A549 (cell line): ENCODE measurements at regions not wholly inside any gene's neighbourhood (a gene's known extent, or its start where the extent isn't known, plus 50 kb on each side); places are given as distances from the start of the nearest gene placed in this dataset.
A peak's percentile ranks its signal among the peaks of the same experiment; 100 is the strongest.
"Not testable (repeated sequence)": the region's sequence is repeated elsewhere in the genome, so short reads cannot be mapped to it uniquely, and the experiment has no call there.

Experiments used
- ATAC-seq, 2 experiments: fragments of 200-7000 bp in 1 of 2; fragments of >200 bp in 1 of 2; cut with Nextera tagmentation in 1 of 2; cut with Tn5 transposase in 1 of 2; 3 replicates each; pipeline versions ENCODE4 v1.8.0 to v1.9.1; 2018 to 2020; ENCODE audit warnings: mild to moderate bottlenecking in 1 of 2, moderate library complexity in 1 of 2
- CTCF ChIA-PET: fragments of 300-600 bp; sonication (Branson Sonifier 250); formaldehyde crosslinking; extraction: SDS; loops from one replicate; lab custom pipeline; 2021; ENCODE audit warnings: antibody characterized with exemption, inconsistent platforms; lab: Yijun Ruan, JAX
- POLR2A ChIA-PET: fragments of 350-600 bp; formaldehyde crosslinking; extraction: SDS; loops from one replicate; lab custom pipeline; 2021; ENCODE audit warnings: antibody characterized with exemption, inconsistent platforms; lab: Yijun Ruan, JAX
- DNase-seq, 2 experiments: peaks; one replicate each; pipeline versions ENCODE4 v3.0.0 to v3.0.0-alpha.2; 2011 to 2016; ENCODE audit warnings: low read depth in 1 of 2, low spot score in 1 of 2
- FAIRE-seq: peaks from 2 replicates; lab custom pipeline; 2011; peaks lifted over from hg19 to GRCh38; lab: Jason Lieb, UNC
- H3K27ac ChIP-seq, 2 experiments: fragments of >200 bp; sonication (Bioruptor Twin); formaldehyde crosslinking; 3 replicates each; pipeline ENCODE4 v1.5.1; 2016 to 2017
- H3K4me1 ChIP-seq: fragments of >200 bp; sonication (Bioruptor Twin); formaldehyde crosslinking; 3 replicates; pipeline ENCODE4 v1.6.1; 2016
- H3K4me2 ChIP-seq: fragments of >200 bp; sonication (Bioruptor Twin); formaldehyde crosslinking; 3 replicates; pipeline ENCODE4 v1.6.1; 2016
- H3K4me3 ChIP-seq: fragments of >200 bp; sonication (Bioruptor Twin); formaldehyde crosslinking; 3 replicates; pipeline ENCODE4 v1.5.1; 2016
- H3K9me3 ChIP-seq: fragments of >200 bp; sonication (Bioruptor Twin); formaldehyde crosslinking; 3 replicates; pipeline ENCODE4 v1.6.1; 2016
- CBX8 ChIP-seq: fragments of 200-600 bp; sonication (generic); IDR thresholded peaks from 2 replicates; pipeline ENCODE4 v1.6.1; 2016
- EHF ChIP-seq: fragments of 250-450 bp; sonication (Bioruptor Pico); IDR thresholded peaks from 2 replicates; pipeline ENCODE4 v1.5.0; 2020; ENCODE audit warnings: mild to moderate bottlenecking
- FOXS1 ChIP-seq: fragments of 250-450 bp; sonication (Bioruptor Pico); IDR thresholded peaks from 2 replicates; pipeline ENCODE4 v1.5.0; 2020; ENCODE audit warnings: mild to moderate bottlenecking, moderate library complexity
- GATA3 ChIP-seq: IDR thresholded peaks from 2 replicates; pipeline ENCODE4 v1.6.1; 2012; ENCODE audit warnings: borderline replicate concordance
- HDAC2 ChIP-seq: fragments of 200-600 bp; sonication (generic); IDR thresholded peaks from 2 replicates; pipeline ENCODE4 v1.6.1; 2016
- HEYL ChIP-seq: fragments of 250-450 bp; sonication (Bioruptor Pico); IDR thresholded peaks from 2 replicates; pipeline ENCODE4 v1.8.0; 2021; ENCODE audit warnings: mild to moderate bottlenecking, moderate library complexity
- HOXB13 ChIP-seq: fragments of 250-450 bp; sonication (Bioruptor Pico); IDR thresholded peaks from 2 replicates; pipeline ENCODE4 v1.5.0; 2020; ENCODE audit warnings: low read depth, mild to moderate bottlenecking, moderate library complexity
- HOXB5 ChIP-seq: fragments of 250-450 bp; sonication (Bioruptor Pico); IDR thresholded peaks from 2 replicates; pipeline ENCODE4 v1.5.0; 2020; ENCODE audit warnings: mild to moderate bottlenecking, moderate library complexity
- JUN ChIP-seq, 2 experiments: fragments of >200 bp; sonication (Bioruptor Twin); formaldehyde crosslinking; IDR thresholded peaks; 2 replicates in 1 of 2; 3 replicates in 1 of 2; pipeline ENCODE4 v1.6.1; 2016 to 2017
- JUNB ChIP-seq: fragments of >200 bp; sonication (Bioruptor Twin); formaldehyde crosslinking; IDR thresholded peaks from 2 replicates; pipeline ENCODE4 v1.6.1; 2016
- MAZ ChIP-seq: fragments of 150-350 bp; IDR thresholded peaks from 2 replicates; pipeline ENCODE4 v1.6.1; 2014; ENCODE audit warnings: antibody characterized with exemption, low read depth, low read length, borderline replicate concordance
- MYC ChIP-seq: IDR thresholded peaks from 2 replicates; pipeline ENCODE4 v1.6.1; 2012; ENCODE audit warnings: mild to moderate bottlenecking, inconsistent platforms, low read length, improper control_type of control experiment, borderline replicate concordance
- PHF8 ChIP-seq: fragments of 200-600 bp; sonication (generic); IDR thresholded peaks from 2 replicates; pipeline ENCODE4 v1.6.1; 2016; ENCODE audit warnings: low read depth, mild to moderate bottlenecking, antibody characterized with exemption, moderate library complexity, borderline replicate concordance
- POLR2A ChIP-seq: IDR thresholded peaks from 2 replicates; pipeline ENCODE4 v1.6.1; 2012; ENCODE audit warnings: mild to moderate bottlenecking, low read length
- RARB ChIP-seq: fragments of 250-450 bp; sonication (Bioruptor Pico); IDR thresholded peaks from 2 replicates; pipeline ENCODE4 v1.8.0; 2021; ENCODE audit warnings: mild to moderate bottlenecking, moderate library complexity
- SREBF2 ChIP-seq: fragments of 450-650 bp; IDR thresholded peaks from 2 replicates; pipeline ENCODE4 v1.6.1; 2014; ENCODE audit warnings: mild to moderate bottlenecking, moderate library complexity
- ZSCAN20 ChIP-seq: fragments of 250-450 bp; sonication (Bioruptor Pico); IDR thresholded peaks from 2 replicates; pipeline ENCODE4 v1.8.0; 2022; ENCODE audit warnings: mild to moderate bottlenecking, moderate library complexity
- WGBS: methylation state at CpG from one replicate; pipeline ENCODE4 v1.1.6; 2017; ENCODE audit errors: missing lambda C conversion rate; 5-methylcytosine and 5-hydroxymethylcytosine counted together
- TF ChIP-seq, protein P1 (sequence below): fragments of >200 bp; sonication (Bioruptor Twin); formaldehyde crosslinking; IDR thresholded peaks from 3 replicates; pipeline ENCODE4 v1.5.1; 2016
- TF ChIP-seq, protein P2 (sequence below): IDR thresholded peaks from 2 replicates; pipeline ENCODE4 v1.6.1; 2012
- TF ChIP-seq, protein P3 (sequence below): fragments of 450-650 bp; IDR thresholded peaks from 2 replicates; pipeline ENCODE4 v1.6.1; 2014; ENCODE audit warnings: antibody characterized with exemption
- TF ChIP-seq, protein P4 (sequence below): IDR thresholded peaks from 2 replicates; pipeline ENCODE4 v1.6.1; 2012; ENCODE audit warnings: low read depth, borderline replicate concordance
- TF ChIP-seq, protein P5 (sequence below): fragments of >200 bp; sonication (Bioruptor Twin); formaldehyde crosslinking; IDR thresholded peaks from 2 replicates; pipeline ENCODE4 v1.6.1; 2016
- TF ChIP-seq, protein P6 (sequence below): fragments of >200 bp; sonication (Bioruptor Twin); formaldehyde crosslinking; IDR thresholded peaks from 3 replicates; pipeline ENCODE4 v1.6.1; 2016

DNA sequence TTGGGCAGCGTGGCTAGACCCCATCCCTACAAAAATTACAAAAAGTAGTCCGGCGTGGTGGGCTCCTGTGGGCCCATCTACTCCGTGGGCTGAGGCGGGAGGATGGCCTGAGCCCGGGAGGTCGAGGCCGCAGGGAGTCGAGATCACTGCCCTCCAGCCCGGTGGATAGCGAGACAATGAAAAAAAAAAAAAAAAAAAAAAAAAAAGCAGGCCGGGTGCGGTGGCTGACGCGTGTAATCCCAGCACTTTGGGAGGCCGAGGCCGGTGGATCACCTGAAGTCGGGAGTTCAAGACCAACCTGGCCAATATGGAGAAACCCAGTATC lies 110.5 kb upstream of the LPCAT1 start:
- no peak for DNase-seq
- H3K4me3 ChIP-seq = peak overlapping the region; percentile 66
- CTCF ChIA-PET = interaction anchor here (1.0 to 2.6 kb wide), 3 partner anchors 11 to 425 kb away, joined by 3 to 13 read pairs (median 4); no protein-coding TSS in a partner anchor
- peak in 1 of 2 experiments; percentile 3; a peak in 1 of 6 replicates for ATAC-seq
- H3K27ac ChIP-seq = peak overlapping the region; percentile 90 to 97
- POLR2A ChIA-PET = interaction anchor here (0.7 to 1.1 kb wide), 6 partner anchors 11 to 248 kb away, joined by 3 to 10 read pairs (median 6); no protein-coding TSS in a partner anchor
- peaks cover 5% of the 10 kb centered on the region; the same call in 1 of the 3 replicates for H3K4me1 ChIP-seq
- WGBS = 32% methylated on average over 16 of the region's 18 CpGs
- no peak for FAIRE-seq
- H3K4me2 ChIP-seq = peak overlapping the region; percentile 71
- H3K9me3 ChIP-seq = no peaks in the 10 kb centered on the region
- no peak for TF ChIP-seq ZSCAN20 (CRISPR knock-in tag)
- no peak for TF ChIP-seq HEYL (CRISPR knock-in tag)
- TF ChIP-seq JUNB = no peak

DNA sequence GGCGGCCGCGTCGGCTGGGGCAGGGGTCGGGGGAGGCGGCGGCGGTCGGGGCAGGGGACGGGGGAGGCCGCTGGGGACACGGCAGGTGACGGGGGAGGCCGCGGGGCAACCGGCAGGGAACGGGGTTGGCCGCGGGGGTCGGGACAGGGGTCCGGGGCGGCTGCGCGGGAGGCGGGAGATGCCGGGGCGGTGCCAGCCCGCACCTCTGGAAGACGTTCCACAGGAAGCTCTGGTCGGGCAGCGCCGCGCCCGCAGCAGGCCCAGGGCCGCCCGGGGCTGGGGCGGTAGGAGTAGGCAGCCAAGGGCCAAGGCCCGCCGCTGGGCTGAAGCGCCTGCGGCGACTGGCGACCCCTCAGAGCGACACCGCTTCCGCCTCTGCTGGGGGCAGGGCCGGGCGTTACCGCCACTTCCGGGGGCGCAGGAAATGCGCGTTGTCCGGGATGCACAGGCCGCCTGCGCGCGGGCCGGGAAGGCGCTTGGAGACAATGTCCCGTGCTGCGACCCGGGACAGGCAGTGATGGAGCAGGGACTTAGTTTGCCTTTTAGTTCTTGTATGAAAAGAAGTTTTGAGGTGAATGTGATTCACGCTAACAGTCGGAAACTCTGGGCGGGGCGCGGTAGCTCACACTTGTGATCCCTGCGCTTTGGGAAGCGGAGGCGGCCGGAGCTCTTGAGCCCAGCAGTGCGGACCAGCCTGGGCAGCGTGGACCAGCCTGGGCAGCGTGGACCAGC lies 110.0 kb upstream of the LPCAT1 start:
- 3% methylated on average over 28 of the region's 75 CpGs for WGBS
- no peak for TF ChIP-seq HOXB13 (CRISPR knock-in tag)
- peak; percentile 94 for TF ChIP-seq POLR2A
- TF ChIP-seq MYC = no peak
- TF ChIP-seq MAZ = 0 out of 2 replicates have a peak, but pooled peaks have one; percentile 47
- TF ChIP-seq, protein P1, sequence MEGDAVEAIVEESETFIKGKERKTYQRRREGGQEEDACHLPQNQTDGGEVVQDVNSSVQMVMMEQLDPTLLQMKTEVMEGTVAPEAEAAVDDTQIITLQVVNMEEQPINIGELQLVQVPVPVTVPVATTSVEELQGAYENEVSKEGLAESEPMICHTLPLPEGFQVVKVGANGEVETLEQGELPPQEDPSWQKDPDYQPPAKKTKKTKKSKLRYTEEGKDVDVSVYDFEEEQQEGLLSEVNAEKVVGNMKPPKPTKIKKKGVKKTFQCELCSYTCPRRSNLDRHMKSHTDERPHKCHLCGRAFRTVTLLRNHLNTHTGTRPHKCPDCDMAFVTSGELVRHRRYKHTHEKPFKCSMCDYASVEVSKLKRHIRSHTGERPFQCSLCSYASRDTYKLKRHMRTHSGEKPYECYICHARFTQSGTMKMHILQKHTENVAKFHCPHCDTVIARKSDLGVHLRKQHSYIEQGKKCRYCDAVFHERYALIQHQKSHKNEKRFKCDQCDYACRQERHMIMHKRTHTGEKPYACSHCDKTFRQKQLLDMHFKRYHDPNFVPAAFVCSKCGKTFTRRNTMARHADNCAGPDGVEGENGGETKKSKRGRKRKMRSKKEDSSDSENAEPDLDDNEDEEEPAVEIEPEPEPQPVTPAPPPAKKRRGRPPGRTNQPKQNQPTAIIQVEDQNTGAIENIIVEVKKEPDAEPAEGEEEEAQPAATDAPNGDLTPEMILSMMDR = no peak
- TF ChIP-seq PHF8 = peak; percentile 89
- no peak for TF ChIP-seq FOXS1 (CRISPR knock-in tag)
- peak; percentile 49; the same call in 1 of the 2 replicates for TF ChIP-seq GATA3
- peak; percentile 57 to 88; a peak in 4 of 5 replicates for TF ChIP-seq JUN (IDR thresholded peaks at IDR 0.05)
- TF ChIP-seq, protein P2, sequence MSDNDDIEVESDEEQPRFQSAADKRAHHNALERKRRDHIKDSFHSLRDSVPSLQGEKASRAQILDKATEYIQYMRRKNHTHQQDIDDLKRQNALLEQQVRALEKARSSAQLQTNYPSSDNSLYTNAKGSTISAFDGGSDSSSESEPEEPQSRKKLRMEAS = peak; percentile 93
- no peak for TF ChIP-seq EHF (CRISPR knock-in tag)
- TF ChIP-seq SREBF2 = no peak
- TF ChIP-seq, protein P3, sequence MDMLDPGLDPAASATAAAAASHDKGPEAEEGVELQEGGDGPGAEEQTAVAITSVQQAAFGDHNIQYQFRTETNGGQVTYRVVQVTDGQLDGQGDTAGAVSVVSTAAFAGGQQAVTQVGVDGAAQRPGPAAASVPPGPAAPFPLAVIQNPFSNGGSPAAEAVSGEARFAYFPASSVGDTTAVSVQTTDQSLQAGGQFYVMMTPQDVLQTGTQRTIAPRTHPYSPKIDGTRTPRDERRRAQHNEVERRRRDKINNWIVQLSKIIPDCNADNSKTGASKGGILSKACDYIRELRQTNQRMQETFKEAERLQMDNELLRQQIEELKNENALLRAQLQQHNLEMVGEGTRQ = no peak
- no peak for TF ChIP-seq CBX8
- TF ChIP-seq HOXB5 (CRISPR knock-in tag) = no peak
- peak; percentile 61; the same call in 1 of the 2 replicates for TF ChIP-seq HDAC2
- no peak for TF ChIP-seq RARB (CRISPR knock-in tag)
- TF ChIP-seq, protein P4, sequence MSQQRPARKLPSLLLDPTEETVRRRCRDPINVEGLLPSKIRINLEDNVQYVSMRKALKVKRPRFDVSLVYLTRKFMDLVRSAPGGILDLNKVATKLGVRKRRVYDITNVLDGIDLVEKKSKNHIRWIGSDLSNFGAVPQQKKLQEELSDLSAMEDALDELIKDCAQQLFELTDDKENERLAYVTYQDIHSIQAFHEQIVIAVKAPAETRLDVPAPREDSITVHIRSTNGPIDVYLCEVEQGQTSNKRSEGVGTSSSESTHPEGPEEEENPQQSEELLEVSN = peak; percentile 87
- TF ChIP-seq, protein P5, sequence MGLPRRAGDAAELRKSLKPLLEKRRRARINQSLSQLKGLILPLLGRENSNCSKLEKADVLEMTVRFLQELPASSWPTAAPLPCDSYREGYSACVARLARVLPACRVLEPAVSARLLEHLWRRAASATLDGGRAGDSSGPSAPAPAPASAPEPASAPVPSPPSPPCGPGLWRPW = no peak
- TF ChIP-seq, protein P6, sequence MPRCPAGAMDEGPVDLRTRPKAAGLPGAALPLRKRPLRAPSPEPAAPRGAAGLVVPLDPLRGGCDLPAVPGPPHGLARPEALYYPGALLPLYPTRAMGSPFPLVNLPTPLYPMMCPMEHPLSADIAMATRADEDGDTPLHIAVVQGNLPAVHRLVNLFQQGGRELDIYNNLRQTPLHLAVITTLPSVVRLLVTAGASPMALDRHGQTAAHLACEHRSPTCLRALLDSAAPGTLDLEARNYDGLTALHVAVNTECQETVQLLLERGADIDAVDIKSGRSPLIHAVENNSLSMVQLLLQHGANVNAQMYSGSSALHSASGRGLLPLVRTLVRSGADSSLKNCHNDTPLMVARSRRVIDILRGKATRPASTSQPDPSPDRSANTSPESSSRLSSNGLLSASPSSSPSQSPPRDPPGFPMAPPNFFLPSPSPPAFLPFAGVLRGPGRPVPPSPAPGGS = peak; percentile 87; the same call in 2 of the 3 replicates
- TF ChIP-seq, all 56 proteins: peak for 9
- no peak for FAIRE-seq

DNA sequence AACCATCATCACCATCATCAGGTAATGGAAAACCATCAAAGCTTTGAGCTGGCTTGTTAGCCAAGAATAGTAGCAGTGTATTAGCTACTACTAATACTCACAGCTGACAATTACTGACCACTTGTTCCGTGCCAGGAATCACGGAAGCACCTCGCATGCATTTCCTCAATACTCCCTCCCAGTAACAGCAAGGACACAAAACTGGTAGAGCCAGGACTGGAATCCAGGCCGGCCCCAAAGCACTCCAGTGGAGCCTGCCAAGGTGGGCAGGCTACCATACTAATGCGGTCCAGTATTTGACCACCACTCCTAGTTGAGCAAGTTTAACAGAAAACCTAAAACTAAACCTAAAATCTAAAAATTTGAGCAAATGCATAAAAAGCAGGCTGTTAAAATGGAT lies 107.2 kb upstream of the LPCAT1 start:
- 88% methylated on average over 5 of the region's 5 CpGs for WGBS
- ATAC-seq, H3K4me3 ChIP-seq: not testable (repeated sequence)

More for the DNA sequence above, 110.0 kb upstream of the LPCAT1 start:
- Histone ChIP-seq H3K27ac (peak overlapping the region; percentile 90 to 97), H3K4me1 (peaks cover 5% of the 10 kb centered on the region; the same call in 1 of the 3 replicates), H3K9me3 (no peaks in the 10 kb centered on the region), H3K4me3 (peak overlapping the region; percentile 66), H3K4me2 (peak overlapping the region; percentile 71)
- DNase-seq = peak; percentile 49 to 82
- ATAC-seq = peak; percentile 89 to 96
- POLR2A ChIA-PET = interaction anchor here (0.7 to 1.1 kb wide), 5 partner anchors 10 to 248 kb away, joined by 3 to 7 read pairs (median 5); no protein-coding TSS in a partner anchor
- CTCF ChIA-PET = interaction anchor here (1.0 to 2.6 kb wide), 3 partner anchors 11 to 425 kb away, joined by 3 to 13 read pairs (median 4); no protein-coding TSS in a partner anchor

DNA sequence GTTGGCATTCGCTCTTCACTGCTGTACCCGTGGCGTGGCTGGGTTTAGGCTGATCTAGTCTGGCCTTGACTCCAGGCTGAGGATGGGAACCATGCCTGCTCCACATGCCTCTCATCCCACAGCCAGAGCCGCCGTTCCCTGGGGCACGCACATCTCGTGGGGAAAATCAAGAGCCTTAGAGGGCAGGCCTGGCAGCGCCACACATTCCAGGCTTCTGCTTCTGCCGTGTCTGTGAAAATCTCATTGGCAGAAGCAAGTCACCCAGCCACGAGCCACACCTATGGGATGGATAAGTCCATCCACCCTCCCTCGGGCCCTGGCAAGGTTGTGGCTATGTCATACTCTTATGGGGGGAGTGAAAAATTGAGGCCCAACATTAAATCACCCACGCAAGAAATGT lies 102.6 kb upstream of the LPCAT1 start:
- ATAC-seq, H3K4me3 ChIP-seq, FAIRE-seq, H3K4me1 ChIP-seq, H3K9me3 ChIP-seq, DNase-seq, H3K4me2 ChIP-seq, H3K27ac ChIP-seq: not testable (repeated sequence)
- 88% methylated on average over 12 of the region's 12 CpGs for WGBS
- POLR2A ChIA-PET = interaction anchor here (0.7 kb wide), 1 partner anchor 16 kb away, joined by 4 read pairs; no protein-coding TSS in a partner anchor
- CTCF ChIA-PET = interaction anchor here (1.5 kb wide), 1 partner anchor 18 kb away, joined by 4 read pairs; no protein-coding TSS in a partner anchor

More for the DNA sequence above, 107.2 kb upstream of the LPCAT1 start:
- H3K27ac ChIP-seq, H3K4me2 ChIP-seq, POLR2A ChIA-PET, DNase-seq, H3K4me1 ChIP-seq, FAIRE-seq, H3K9me3 ChIP-seq: not testable (repeated sequence)
- CTCF ChIA-PET = interaction anchor here (0.9 kb wide), 2 partner anchors 250 to 463 kb away, joined by 3 read pairs; no protein-coding TSS in a partner anchor
